Stimulated activated CD4-positive, alpha-beta T cell treated with anti-CD3 and anti-CD28 coated beads, Interleukin-1b, Interleukin-23, amount 100 ng/mL, for 1 hour (primary cell): ENCODE measurements at regions not wholly inside any gene's neighbourhood (a gene's known extent, or its start where the extent isn't known, plus 50 kb on each side); places are given as distances from the start of the nearest gene placed in this dataset.

Experiments used
- DNase-seq, 2 donors: peaks; one replicate each; pipeline ENCODE4 v3.0.0-alpha.2; 2020; ENCODE audit warnings: low read depth in 2 of 2

GRCh38 chr3:102748646-102749045 lies 313.8 kb downstream of the ZPLD1 start:
- no peak for DNase-seq

- no peak for DNase-seq
Measured at GRCh38 chr3:102750322-102750721, 315.5 kb downstream of the ZPLD1 start.

GRCh38 chr3:102753901-102754300 lies 319.1 kb downstream of the ZPLD1 start:
- no peak for DNase-seq

GRCh38 chr3:102756706-102757105 lies 321.9 kb downstream of the ZPLD1 start:
- no peak for DNase-seq

- DNase-seq = no peak
Measured at GRCh38 chr3:102757950-102758349, 323.1 kb downstream of the ZPLD1 start.

- no peak for DNase-seq
Measured at GRCh38 chr3:102761766-102762165, 327.0 kb downstream of the ZPLD1 start.

- DNase-seq = no peak
Measured at GRCh38 chr3:102790747-102791325, 356.0 kb downstream of the ZPLD1 start.

- no peak for DNase-seq
Measured at GRCh38 chr3:102791641-102792589, 357.1 kb downstream of the ZPLD1 start.

GRCh38 chr3:102796804-102797203 lies 362.0 kb downstream of the ZPLD1 start:
- DNase-seq = no peak

- DNase-seq = no peak
Measured at GRCh38 chr3:102802819-102803420, 368.1 kb downstream of the ZPLD1 start.

GRCh38 chr3:102810937-102811336 lies 376.1 kb downstream of the ZPLD1 start:
- no peak for DNase-seq

GRCh38 chr3:102826636-102827035 lies 391.8 kb downstream of the ZPLD1 start:
- DNase-seq = no peak

GRCh38 chr3:102827386-102827785 lies 392.6 kb downstream of the ZPLD1 start:
- no peak for DNase-seq

GRCh38 chr3:102830415-102830814 lies 395.6 kb downstream of the ZPLD1 start:
- no peak for DNase-seq

- no peak for DNase-seq
Measured at GRCh38 chr3:102841866-102842265, 407.1 kb downstream of the ZPLD1 start.

- DNase-seq = no peak
Measured at GRCh38 chr3:102866845-102867244, 432.0 kb downstream of the ZPLD1 start.

- no peak for DNase-seq
Measured at GRCh38 chr3:102883515-102883914, 448.7 kb downstream of the ZPLD1 start.

GRCh38 chr3:102885289-102885688 lies 450.5 kb downstream of the ZPLD1 start:
- DNase-seq = no peak

- no peak for DNase-seq
Measured at GRCh38 chr3:102887431-102887830, 452.6 kb downstream of the ZPLD1 start.

- no peak for DNase-seq
Measured at GRCh38 chr3:102896851-102897621, 462.2 kb downstream of the ZPLD1 start.

GRCh38 chr3:102904629-102905028 lies 469.8 kb downstream of the ZPLD1 start:
- no peak for DNase-seq

- DNase-seq = no peak
Measured at GRCh38 chr3:102905811-102906210, 471.0 kb downstream of the ZPLD1 start.
